UCSD-AML1 (cell line): ENCODE measurements at regions not wholly inside any gene's neighbourhood (a gene's known extent, or its start where the extent isn't known, plus 50 kb on each side); places are given as distances from the start of the nearest gene placed in this dataset.

Experiments used
- DNase-seq: peaks from one replicate; lab custom pipeline; 2025; ENCODE audit not compliant: unreplicated experiment; lab: John Stamatoyannopoulos, UW

GRCh38 chr22:47237890-47238480 is 475.5 kb downstream of the TBC1D22A start:
- DNase-seq, result no peak

GRCh38 chr22:47236718-47237117 is 474.3 kb downstream of the TBC1D22A start:
- DNase-seq, result no peak

DNA sequence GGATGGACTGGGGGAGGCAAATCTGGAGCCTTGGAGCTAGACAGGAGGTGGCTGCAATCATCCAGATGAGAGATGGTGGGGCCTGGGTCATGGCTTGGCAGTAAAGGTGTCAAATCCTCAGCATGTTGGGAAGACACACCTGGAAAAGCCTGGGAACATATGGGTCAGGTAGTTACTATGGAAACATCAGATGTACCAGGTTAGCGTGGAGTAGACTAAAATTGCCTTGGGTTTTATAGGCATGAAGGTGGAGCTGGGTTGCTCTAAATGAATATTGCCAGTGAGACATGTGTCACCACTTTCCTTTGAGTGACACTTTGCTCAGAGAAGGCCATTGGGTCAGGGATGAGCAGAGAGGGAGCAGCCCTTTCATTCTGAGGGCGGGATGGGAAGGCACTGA is 473.7 kb downstream of the TBC1D22A start:
- DNase-seq, result no peak

GRCh38 chr22:47233316-47234243 is 471.1 kb downstream of the TBC1D22A start:
- no peak for DNase-seq

DNA sequence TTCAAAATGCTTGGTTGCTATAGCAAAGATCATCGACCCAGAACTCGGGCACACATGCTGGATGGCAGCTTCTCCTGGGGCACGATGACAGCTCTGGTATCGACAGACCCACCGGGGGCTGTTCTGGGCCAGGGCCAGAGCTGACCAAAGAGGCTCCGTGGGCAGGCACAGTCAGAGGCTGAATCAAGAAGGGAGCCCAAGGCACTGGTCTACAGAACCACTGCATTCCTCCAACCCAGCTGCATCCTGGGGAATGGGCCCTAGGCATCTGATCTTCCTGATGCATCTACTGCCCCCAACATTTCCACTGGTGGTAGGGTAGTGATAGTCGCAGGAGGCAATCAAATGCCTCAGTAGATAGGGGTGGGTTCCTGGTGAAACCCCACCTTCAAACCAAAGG is 470.3 kb downstream of the TBC1D22A start:
- no peak for DNase-seq

DNA sequence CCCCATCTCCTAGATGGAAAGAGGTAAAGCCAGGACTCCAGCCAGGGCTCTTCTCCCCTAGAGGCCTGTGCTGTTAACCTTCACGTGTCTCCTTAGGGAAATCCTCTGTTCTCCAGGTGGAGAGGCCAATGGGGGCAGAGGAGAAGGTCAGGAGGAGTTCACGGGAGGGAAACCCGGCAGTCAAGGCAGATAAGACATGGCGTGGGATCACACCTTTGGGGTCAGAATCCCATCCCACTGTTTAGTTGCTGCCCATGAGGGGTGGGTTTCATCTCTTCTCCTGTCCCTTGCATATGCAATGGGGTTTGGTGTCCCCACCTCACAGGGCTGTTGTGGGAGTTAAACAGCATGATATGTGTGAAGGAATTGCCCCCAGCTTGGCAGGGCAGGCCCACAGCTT is 469.7 kb downstream of the TBC1D22A start:
- DNase-seq, result no peak

- no peak for DNase-seq
These were observed 469.3 kb downstream of the TBC1D22A start for GRCh38 chr22:47231759-47232158.

DNA sequence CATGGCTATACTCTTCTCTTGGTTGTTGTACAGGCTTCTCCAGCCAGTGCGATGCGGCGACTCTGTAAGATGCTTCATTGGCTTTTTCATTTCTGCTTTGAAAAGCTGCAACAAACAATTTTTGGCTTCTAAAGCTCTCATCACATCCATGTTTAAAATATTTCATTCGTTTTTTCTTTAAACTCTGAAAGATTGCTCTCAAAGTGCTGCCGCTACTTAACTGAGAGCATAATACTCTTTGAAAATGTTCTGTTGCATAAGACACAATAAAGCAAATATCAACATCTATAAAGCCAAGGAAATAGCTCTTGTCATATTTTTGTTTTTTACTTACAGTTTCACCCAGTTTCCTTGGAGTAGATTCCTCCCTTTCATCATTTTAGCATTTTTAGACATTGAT is 468.3 kb downstream of the TBC1D22A start:
- no peak for DNase-seq

DNA sequence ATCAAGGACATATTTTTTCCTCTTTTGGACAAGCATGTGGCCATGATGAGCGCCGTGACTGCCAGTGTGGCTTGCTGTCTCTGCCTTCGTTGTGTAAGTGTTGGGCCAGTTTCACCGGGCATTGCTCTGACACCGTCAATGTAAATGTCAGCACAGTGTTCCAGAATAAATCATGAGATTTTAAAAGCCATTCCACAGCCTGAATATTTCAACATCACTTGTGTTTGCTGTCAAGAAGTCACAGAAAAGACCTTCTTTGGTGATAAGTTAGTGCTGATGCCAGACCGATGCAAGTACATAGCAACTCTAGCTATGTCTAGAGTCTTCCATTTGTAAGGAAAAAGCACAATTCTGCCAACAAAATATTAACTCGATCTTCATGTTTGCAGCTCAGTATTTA is 467.8 kb downstream of the TBC1D22A start:
- no peak for DNase-seq

DNA sequence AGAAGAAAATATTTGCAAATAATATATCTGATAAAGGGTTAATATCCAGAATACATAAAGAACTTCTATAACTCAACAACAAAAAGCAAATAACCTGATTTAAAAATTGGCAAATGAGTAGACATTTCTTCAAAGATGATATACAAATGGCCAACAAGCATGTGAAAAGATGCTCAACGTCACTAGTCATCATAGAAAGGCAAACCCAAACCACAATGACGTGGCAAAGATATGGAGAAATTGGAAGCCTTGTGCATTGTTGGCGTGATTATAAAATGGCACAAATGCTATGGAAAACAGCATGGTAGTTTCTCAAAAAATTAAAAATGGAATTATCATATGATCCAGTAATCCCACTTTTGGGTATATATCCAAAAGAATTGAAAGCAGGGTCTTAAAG is 466.3 kb downstream of the TBC1D22A start:
- no peak for DNase-seq

- no peak for DNase-seq
These were observed 463.6 kb downstream of the TBC1D22A start for GRCh38 chr22:47225931-47226633.

DNA sequence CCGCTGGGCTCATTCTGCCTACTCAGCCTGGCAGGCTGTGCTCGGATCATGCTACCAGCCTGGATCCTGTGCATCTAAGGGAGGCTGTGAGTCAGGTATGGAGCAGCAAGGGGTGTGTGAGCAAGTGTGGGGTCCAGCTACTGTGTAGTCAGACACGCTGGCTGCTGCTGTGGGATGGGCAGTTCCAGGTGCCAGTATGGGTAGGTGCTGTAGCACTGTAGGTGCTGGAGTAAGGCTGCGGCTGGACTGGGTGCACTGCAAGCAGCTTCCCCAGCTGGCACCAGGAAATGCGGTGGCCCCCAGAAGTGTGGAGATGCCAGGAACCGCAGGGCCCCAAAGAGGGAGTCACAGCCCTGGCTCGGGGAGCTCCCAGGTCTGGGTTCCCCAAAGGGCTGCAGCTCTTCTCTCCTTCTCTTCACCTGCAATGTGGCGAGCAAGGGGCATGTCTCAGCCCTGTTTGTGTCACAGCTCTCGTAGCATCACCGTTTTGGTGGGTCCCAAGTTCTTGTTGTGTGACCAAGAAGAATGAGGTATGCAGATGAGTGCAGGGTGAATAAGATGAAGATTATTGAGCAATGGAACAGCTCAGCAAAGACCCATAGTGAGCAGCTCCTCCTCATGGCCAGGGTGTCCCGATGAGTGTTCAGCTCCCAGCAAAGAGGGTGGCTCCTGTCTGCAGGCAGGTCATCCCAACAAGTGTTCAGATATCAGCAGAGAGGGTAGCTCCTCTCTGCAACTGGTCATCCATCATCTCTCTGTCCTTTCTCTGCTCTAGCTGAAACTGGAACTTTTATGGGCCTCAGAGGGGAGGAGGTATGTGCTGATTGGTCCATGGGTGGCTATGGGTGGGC is 462.9 kb downstream of the TBC1D22A start:
- no peak for DNase-seq
